Left lung (tissue), 4 donors: ENCODE measurements at regions not wholly inside any gene's neighbourhood (a gene's known extent, or its start where the extent isn't known, plus 50 kb on each side); places are given as distances from the start of the nearest gene placed in this dataset.
A peak's percentile ranks its signal among the peaks of the same experiment; 100 is the strongest.
"Not testable (repeated sequence)": the region's sequence is repeated elsewhere in the genome, so short reads cannot be mapped to it uniquely, and the experiment has no call there.

ENCODE experiments used
- ATAC-seq: fragments of 200-7000 bp; cut with Tn5 transposase; one replicate; pipeline ENCODE4 v1.9.1; 2020; ENCODE audit warnings: moderate library complexity
- DNase-seq, 4 donors: peaks; one replicate each; pipeline ENCODE4 v3.0.0-alpha.2; 2013 to 2020
- H3K27ac ChIP-seq, 2 donors: fragments of 200-600 bp; sonication (generic) in 1 of 2; one replicate each; pipeline versions ENCODE4 v1.5.0 to v1.8.0; 2020 to 2021
- H3K27me3 ChIP-seq, 2 donors: fragments of 200-600 bp; sonication (generic) in 1 of 2; one replicate each; pipeline versions ENCODE4 v1.5.0 to v1.8.0; 2020 to 2021
- H3K36me3 ChIP-seq, 2 donors: fragments of 200-600 bp; sonication (generic) in 1 of 2; one replicate each; pipeline versions ENCODE4 v1.5.0 to v1.8.0; 2020 to 2021
- H3K4me1 ChIP-seq, 2 donors: fragments of 200-600 bp; one replicate each; pipeline ENCODE4 v1.8.0; 2021
- H3K4me3 ChIP-seq, 2 donors: fragments of 200-600 bp; sonication (generic) in 1 of 2; one replicate each; pipeline versions ENCODE4 v1.5.0 to v1.8.0; 2020 to 2021; ENCODE audit warnings: mild to moderate bottlenecking in 1 of 2
- H3K9me3 ChIP-seq, 2 donors: fragments of 200-600 bp; sonication (generic) in 1 of 2; one replicate each; pipeline versions ENCODE4 v1.5.0 to v1.8.0; 2020 to 2021
- intact Hi-C, 2 donors: fragments of 100-400 bp; cut with DNase I; formaldehyde crosslinking; loops; one replicate each; pipeline versions ENCODE4 v1.11.2 to v1.14.2; 2022
- TF ChIP-seq, protein P1 (sequence below), 2 donors: fragments of 200-600 bp; sonication (generic) in 1 of 2; IDR thresholded peaks; one replicate each; pipeline versions ENCODE4 v1.5.0 to v1.8.0; 2021; ENCODE audit warnings: antibody characterized with exemption in 2 of 2
- donor health status: DM: no; HTN: yes; CAD: no.
- donor health status: DM: no; HTN: no; CAD: no.

DNA sequence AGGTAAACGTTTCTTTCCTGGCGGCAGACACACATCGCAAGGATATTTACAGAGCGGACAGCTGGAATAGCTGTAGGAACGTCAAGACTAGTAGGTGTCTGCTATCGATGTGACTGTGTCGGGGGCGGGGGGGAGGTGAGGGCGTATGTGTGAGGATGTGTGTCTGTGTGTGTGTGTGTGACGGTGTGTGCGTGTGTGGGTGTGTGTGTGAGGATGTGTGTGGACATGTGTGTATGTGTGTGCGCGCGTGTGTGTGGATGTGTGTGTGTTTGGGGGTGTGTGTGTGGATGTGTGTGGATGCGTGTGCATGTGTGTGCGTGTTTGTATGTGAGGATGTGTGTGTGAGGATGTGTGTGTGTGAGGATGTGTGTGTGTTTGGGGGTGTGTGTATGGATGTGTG lies 55.4 kb downstream of the PNMA6F start:
- H3K9me3 ChIP-seq, H3K27me3 ChIP-seq, H3K4me1 ChIP-seq, DNase-seq, ATAC-seq, H3K36me3 ChIP-seq, H3K27ac ChIP-seq, H3K4me3 ChIP-seq, intact Hi-C loops: not testable (repeated sequence)

DNA sequence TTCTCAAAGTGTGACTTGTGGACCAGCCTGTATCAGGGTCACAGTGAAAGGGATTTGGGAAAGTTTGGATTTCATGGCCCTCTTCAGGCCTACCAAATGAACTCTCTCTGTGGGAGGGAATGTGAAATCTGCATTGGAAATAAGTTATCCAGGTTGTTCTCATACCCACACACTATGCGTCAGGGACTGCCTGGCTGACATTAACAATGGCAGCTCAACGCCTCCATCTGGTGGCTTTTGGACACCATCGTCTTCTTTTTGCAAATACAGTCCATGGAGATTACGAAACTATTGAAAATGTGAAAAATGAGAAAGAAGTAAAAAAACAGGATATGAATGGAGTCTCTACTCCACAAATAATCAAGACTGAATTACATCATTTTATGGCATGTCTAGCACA lies 61.1 kb downstream of the PNMA6F start:
- H3K4me3 ChIP-seq, H3K4me1 ChIP-seq, H3K27me3 ChIP-seq, intact Hi-C loops, H3K36me3 ChIP-seq, DNase-seq, H3K27ac ChIP-seq, H3K9me3 ChIP-seq: not testable (repeated sequence)
- ATAC-seq = peak; percentile 86

- H3K27me3 ChIP-seq, intact Hi-C loops, H3K27ac ChIP-seq, H3K4me3 ChIP-seq, H3K36me3 ChIP-seq, ATAC-seq, H3K4me1 ChIP-seq, H3K9me3 ChIP-seq, DNase-seq: not testable (repeated sequence)
These were observed 68.3 kb downstream of the PNMA6F start for GRCh38 chrX:153253239-153253638.

DNA sequence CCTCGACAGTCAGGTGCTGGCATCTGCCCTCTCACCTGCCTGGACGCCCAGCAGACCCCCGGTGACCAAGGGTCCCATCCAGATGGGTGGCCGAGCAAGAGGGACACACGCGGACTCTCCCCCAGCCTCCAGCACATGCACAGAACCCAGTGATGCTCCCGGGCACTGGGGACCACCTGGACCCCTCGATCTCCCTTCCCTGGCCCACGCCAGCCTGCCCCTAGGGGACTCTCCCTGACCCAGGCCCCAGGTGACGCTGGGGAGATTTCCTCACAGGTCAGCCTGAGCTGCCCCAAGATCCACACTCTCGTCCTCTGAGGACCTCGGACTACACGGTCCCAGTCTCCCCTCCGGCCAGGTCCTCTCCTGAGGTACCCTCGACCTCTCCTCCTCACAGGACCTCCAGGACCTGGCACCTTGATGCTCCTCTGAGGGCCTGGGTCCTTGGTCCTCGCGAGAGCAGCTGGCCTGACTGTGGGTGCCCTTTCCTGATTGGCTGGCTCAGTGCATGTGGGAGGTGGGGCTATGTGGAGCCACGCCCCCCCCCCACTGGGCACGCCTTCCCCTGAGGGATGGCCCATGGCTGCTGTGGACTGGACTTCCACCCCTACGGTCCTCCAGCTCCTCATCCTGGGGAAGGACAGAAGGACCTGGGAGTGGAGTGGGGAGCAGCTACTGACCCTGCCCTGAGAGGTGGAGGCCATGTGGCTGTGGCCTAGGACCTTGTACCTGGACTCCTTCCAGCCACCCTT lies 69.0 kb downstream of the PNMA6F start:
- H3K4me1 ChIP-seq, H3K4me3 ChIP-seq, H3K36me3 ChIP-seq, H3K27ac ChIP-seq, ATAC-seq, H3K27me3 ChIP-seq, DNase-seq, intact Hi-C loops, H3K9me3 ChIP-seq: not testable (repeated sequence)

DNA sequence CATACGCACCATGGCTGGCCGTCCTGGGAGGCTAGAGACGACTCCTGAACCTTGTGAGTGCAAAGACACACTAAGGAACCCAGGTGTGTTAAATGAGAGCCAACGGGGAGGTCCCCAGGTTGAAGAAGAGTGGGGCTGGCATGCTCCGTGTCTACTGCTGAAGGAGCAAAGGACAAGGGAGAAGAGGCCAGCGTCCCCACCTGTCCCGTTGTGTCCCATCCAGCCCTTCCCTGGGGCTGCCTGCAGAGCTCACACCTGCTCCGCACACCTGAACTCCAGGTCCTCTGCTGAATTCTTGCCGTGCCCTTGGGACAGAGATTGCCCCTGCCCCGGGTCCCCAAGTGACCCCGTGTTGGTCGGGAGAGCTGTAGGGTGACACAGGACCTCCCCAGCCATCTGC lies 69.6 kb downstream of the PNMA6F start:
- H3K36me3 ChIP-seq, intact Hi-C loops, DNase-seq, H3K27me3 ChIP-seq, H3K4me3 ChIP-seq, H3K9me3 ChIP-seq, H3K27ac ChIP-seq, ATAC-seq, H3K4me1 ChIP-seq: not testable (repeated sequence)

DNA sequence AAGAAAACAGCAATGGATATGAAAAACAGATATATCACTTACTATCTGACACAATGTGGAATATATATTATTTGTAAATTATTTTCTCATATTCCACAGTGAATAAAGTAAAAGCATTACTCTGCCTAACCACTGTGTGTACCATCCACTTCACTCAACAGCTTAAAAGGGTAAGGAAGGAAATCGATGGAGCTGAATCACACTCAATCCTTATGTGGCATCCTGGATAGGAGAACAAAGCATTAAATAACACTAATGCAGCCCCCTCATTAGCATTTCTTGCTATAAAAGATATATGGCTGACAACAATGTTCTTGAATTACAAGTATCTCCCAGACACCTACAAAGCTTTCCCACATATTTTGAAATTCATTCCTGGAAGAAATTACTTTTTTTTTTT lies 70.8 kb downstream of the PNMA6F start:
- ATAC-seq, H3K36me3 ChIP-seq, H3K27ac ChIP-seq, H3K4me3 ChIP-seq, intact Hi-C loops, H3K4me1 ChIP-seq, H3K27me3 ChIP-seq, DNase-seq, H3K9me3 ChIP-seq: not testable (repeated sequence)

GRCh38 chrX:153245288-153245731 lies 66.2 kb downstream of the MAGEA1 start:
- Histone ChIP-seq H3K27ac (no peak overlapping the region), H3K4me1 (no peaks in the 10 kb centered on the region), H3K36me3 (no peaks in the 10 kb centered on the region), H3K27me3 (peaks cover 0 to 10% of the 10 kb centered on the region in 2 donors), H3K9me3 (no peaks in the 10 kb centered on the region), H3K4me3 (no peak overlapping the region)
- ATAC-seq = peak; percentile 87
- TF ChIP-seq, protein P1, sequence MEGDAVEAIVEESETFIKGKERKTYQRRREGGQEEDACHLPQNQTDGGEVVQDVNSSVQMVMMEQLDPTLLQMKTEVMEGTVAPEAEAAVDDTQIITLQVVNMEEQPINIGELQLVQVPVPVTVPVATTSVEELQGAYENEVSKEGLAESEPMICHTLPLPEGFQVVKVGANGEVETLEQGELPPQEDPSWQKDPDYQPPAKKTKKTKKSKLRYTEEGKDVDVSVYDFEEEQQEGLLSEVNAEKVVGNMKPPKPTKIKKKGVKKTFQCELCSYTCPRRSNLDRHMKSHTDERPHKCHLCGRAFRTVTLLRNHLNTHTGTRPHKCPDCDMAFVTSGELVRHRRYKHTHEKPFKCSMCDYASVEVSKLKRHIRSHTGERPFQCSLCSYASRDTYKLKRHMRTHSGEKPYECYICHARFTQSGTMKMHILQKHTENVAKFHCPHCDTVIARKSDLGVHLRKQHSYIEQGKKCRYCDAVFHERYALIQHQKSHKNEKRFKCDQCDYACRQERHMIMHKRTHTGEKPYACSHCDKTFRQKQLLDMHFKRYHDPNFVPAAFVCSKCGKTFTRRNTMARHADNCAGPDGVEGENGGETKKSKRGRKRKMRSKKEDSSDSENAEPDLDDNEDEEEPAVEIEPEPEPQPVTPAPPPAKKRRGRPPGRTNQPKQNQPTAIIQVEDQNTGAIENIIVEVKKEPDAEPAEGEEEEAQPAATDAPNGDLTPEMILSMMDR (IDR thresholded peaks at IDR 0.05) = no peak
- DNase-seq = no peak
- intact Hi-C loops = no loop called here

DNA sequence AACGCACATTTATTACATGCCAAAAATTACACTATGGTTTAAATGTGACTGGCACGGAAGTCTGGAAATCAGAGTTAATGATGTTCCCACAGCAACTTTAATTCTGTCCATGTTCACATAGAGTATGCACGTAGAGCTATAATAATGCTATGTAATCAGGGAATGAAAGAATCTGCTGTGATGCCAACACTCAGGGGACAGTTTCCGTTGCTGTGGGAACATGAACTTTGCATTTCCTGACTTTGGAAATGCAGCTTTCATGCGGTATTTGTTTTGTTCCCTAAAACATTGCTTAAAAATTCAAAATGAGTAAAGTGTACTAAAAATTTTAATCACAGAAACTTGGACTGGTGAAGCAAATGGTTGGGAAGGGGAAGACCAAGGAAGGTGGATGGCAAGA lies 65.7 kb downstream of the MAGEA1 start:
- Histone ChIP-seq H3K4me3 (no peak overlapping the region), H3K27me3 (peaks cover 0 to 12% of the 10 kb centered on the region in 2 donors), H3K27ac (no peak overlapping the region), H3K9me3 (no peaks in the 10 kb centered on the region), H3K36me3 (no peaks in the 10 kb centered on the region), H3K4me1 (no peaks in the 10 kb centered on the region)
- DNase-seq = peak in 1 of 4 donors; percentile 48
- no peak for ATAC-seq
- TF ChIP-seq, protein P1 (IDR thresholded peaks at IDR 0.05) = no peak
- intact Hi-C loops = no loop called here
